ENCODE measurements at regions not wholly inside any gene's neighbourhood (a gene's known extent, or its start where the extent isn't known, plus 50 kb on each side); places are given as distances from the start of the nearest gene placed in this dataset.

DNA sequence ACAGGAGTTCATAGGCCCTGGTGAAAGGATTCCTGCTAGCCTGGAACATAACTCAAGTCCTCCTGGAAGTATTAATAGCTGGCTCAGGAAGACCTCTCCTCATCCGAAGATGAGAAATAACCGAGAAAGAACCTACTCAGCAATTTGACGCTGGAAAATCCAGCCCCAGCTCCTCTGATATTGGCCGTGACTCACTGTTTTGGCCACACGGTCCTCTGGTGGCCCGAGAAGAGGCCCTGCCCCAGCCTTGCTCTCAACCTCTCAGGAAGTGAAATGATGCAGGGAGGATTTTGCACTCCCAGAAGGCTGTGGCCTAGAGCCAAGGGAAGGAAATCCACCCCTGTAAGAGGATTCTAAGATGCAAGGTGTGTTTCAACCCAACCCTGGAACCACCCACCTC is 121.6 kb downstream of the MTPAP start:
- TF ChIP-seq, protein P1, sequence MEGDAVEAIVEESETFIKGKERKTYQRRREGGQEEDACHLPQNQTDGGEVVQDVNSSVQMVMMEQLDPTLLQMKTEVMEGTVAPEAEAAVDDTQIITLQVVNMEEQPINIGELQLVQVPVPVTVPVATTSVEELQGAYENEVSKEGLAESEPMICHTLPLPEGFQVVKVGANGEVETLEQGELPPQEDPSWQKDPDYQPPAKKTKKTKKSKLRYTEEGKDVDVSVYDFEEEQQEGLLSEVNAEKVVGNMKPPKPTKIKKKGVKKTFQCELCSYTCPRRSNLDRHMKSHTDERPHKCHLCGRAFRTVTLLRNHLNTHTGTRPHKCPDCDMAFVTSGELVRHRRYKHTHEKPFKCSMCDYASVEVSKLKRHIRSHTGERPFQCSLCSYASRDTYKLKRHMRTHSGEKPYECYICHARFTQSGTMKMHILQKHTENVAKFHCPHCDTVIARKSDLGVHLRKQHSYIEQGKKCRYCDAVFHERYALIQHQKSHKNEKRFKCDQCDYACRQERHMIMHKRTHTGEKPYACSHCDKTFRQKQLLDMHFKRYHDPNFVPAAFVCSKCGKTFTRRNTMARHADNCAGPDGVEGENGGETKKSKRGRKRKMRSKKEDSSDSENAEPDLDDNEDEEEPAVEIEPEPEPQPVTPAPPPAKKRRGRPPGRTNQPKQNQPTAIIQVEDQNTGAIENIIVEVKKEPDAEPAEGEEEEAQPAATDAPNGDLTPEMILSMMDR (conservative IDR thresholded peaks at IDR 0.05; ENCODE audit: low read depth, low read length), result no peak
- TF ChIP-seq EZH2 (IDR thresholded peaks at IDR 0.05; ENCODE audit: borderline replicate concordance, low read depth, low read length, poor library complexity, severe bottlenecking), result no peak

All from A673 (cell line).